GM23338 (cell line): ENCODE measurements at regions not wholly inside any gene's neighbourhood (a gene's known extent, or its start where the extent isn't known, plus 50 kb on each side); places are given as distances from the start of the nearest gene placed in this dataset.
A peak's percentile ranks its signal among the peaks of the same experiment; 100 is the strongest.

Experiments
- ATAC-seq: fragments of 200-7000 bp; cut with Tn5 transposase; 3 replicates; pipeline ENCODE4 v1.9.1; 2020
- DNase-seq: peaks from one replicate; pipeline ENCODE4 v3.0.0-alpha.2; 2015; ENCODE audit warnings: low spot score
- H2AFZ ChIP-seq: fragments of 200-600 bp; sonication (generic); 2 replicates; pipeline ENCODE4 v1.8.0; 2016; ENCODE audit warnings: antibody characterized with exemption, mild to moderate bottlenecking, moderate library complexity
- H3F3A ChIP-seq: fragments of 200-600 bp; sonication (generic); replicated peaks from 2 replicates; pipeline ENCODE4 v1.8.0; 2017; ENCODE audit warnings: antibody characterized with exemption, mixed run types, low read depth
- H3K27ac ChIP-seq: fragments of 200-600 bp; sonication (generic); 2 replicates; pipeline ENCODE4 v1.6.1; 2016; ENCODE audit warnings: low read depth
- H3K27me3 ChIP-seq: fragments of 200-600 bp; sonication (generic); 2 replicates; pipeline ENCODE4 v1.8.0; 2016; ENCODE audit warnings: mild to moderate bottlenecking, mixed run types, moderate library complexity; ENCODE audit not compliant: insufficient read depth
- H3K36me3 ChIP-seq: fragments of 200-600 bp; sonication (generic); 2 replicates; pipeline ENCODE4 v1.8.0; 2016; ENCODE audit warnings: mild to moderate bottlenecking; ENCODE audit not compliant: insufficient read depth
- H3K4me1 ChIP-seq: fragments of 200-600 bp; sonication (generic); 2 replicates; pipeline ENCODE4 v1.8.0; 2016; ENCODE audit warnings: mild to moderate bottlenecking, moderate library complexity; ENCODE audit not compliant: insufficient read depth
- H3K4me2 ChIP-seq: fragments of 200-600 bp; sonication (generic); 2 replicates; pipeline ENCODE4 v1.7.1; 2017; ENCODE audit warnings: mixed run types
- H3K4me3 ChIP-seq: fragments of 200-600 bp; sonication (generic); 2 replicates; pipeline ENCODE4 v1.6.1; 2016; ENCODE audit warnings: mixed run types
- H3K79me2 ChIP-seq: fragments of 200-600 bp; sonication (generic); replicated peaks from 2 replicates; pipeline ENCODE4 v1.8.0; 2017; ENCODE audit warnings: mild to moderate bottlenecking; ENCODE audit not compliant: insufficient read depth
- H3K9me2 ChIP-seq: fragments of 200-600 bp; sonication (generic); 2 replicates; pipeline ENCODE4 v1.8.0; 2017; ENCODE audit not compliant: insufficient read depth
- H4K20me1 ChIP-seq: fragments of 200-600 bp; sonication (generic); replicated peaks from 2 replicates; pipeline ENCODE4 v1.8.0; 2017; ENCODE audit warnings: mild to moderate bottlenecking; ENCODE audit not compliant: insufficient read depth
- H3K27ac Mint-ChIP-seq: 2 replicates; pipeline ENCODE4 v1.8.0; 2020; ENCODE audit warnings: inconsistent platforms, mild to moderate bottlenecking, moderate library complexity, mixed read lengths
- H3K27me3 Mint-ChIP-seq: 3 replicates; pipeline ENCODE4 v1.8.0; 2022; ENCODE audit warnings: low read depth, mild to moderate bottlenecking, moderate library complexity, mixed read lengths, inconsistent platforms; ENCODE audit not compliant: insufficient read depth, poor library complexity
- H3K36me3 Mint-ChIP-seq: 3 replicates; pipeline ENCODE4 v1.8.0; 2021; ENCODE audit warnings: low read depth, mild to moderate bottlenecking, inconsistent platforms, moderate library complexity, mixed read lengths
- H3K4me1 Mint-ChIP-seq: 3 replicates; pipeline ENCODE4 v1.8.0; 2020; ENCODE audit warnings: mild to moderate bottlenecking, inconsistent platforms, mixed read lengths
- H3K4me3 Mint-ChIP-seq: 3 replicates; pipeline ENCODE4 v1.8.0; 2021; ENCODE audit warnings: moderate library complexity, mild to moderate bottlenecking, inconsistent platforms, mixed read lengths
- H3K9me3 Mint-ChIP-seq: 3 replicates; pipeline ENCODE4 v1.8.0; 2020; ENCODE audit warnings: moderate library complexity, mild to moderate bottlenecking, inconsistent platforms, mixed read lengths
- CREB1 ChIP-seq: fragments of 250-450 bp; sonication (Bioruptor Pico); IDR thresholded peaks from 2 replicates; pipeline ENCODE4 v1.5.0; 2020; ENCODE audit warnings: low read depth, mild to moderate bottlenecking, moderate library complexity
- EZH2 ChIP-seq: fragments of 200-600 bp; sonication (generic); IDR thresholded peaks from one replicate; pipeline ENCODE4 v1.8.0; 2017; ENCODE audit warnings: antibody characterized with exemption, mild to moderate bottlenecking, low read depth; ENCODE audit not compliant: unreplicated experiment
- EZH2phosphoT487 ChIP-seq: fragments of 200-600 bp; sonication (generic); IDR thresholded peaks from one replicate; pipeline ENCODE4 v1.8.1; 2018; ENCODE audit warnings: antibody characterized with exemption; ENCODE audit not compliant: unreplicated experiment
- JUNB ChIP-seq: IDR thresholded peaks from one replicate; pipeline ENCODE4 v1.6.1; 2016; ENCODE audit warnings: antibody characterized with exemption; ENCODE audit not compliant: unreplicated experiment
- NANOG ChIP-seq: IDR thresholded peaks from 2 replicates; pipeline ENCODE4 v1.6.1; 2016; ENCODE audit warnings: antibody characterized with exemption, borderline replicate concordance
- POLR2AphosphoS5 ChIP-seq: IDR thresholded peaks from 2 replicates; pipeline ENCODE4 v1.6.1; 2016; ENCODE audit warnings: antibody characterized with exemption, low read depth
- STAT1 ChIP-seq: IDR thresholded peaks from one replicate; pipeline ENCODE4 v1.6.1; 2016; ENCODE audit warnings: antibody characterized with exemption; ENCODE audit not compliant: unreplicated experiment
- ZNF114 ChIP-seq: fragments of 250-450 bp; sonication (Bioruptor Pico); IDR thresholded peaks from 2 replicates; pipeline ENCODE4 v1.5.0; 2020; ENCODE audit warnings: mild to moderate bottlenecking, moderate library complexity
- ZNF331 ChIP-seq: fragments of 250-450 bp; sonication (Bioruptor Pico); IDR thresholded peaks from 2 replicates; pipeline ENCODE4 v1.5.0; 2020; ENCODE audit warnings: low read depth, mild to moderate bottlenecking, moderate library complexity
- TF ChIP-seq, protein P1 (sequence below): IDR thresholded peaks from one replicate; pipeline ENCODE4 v1.6.1; 2018; ENCODE audit warnings: antibody characterized with exemption; ENCODE audit not compliant: unreplicated experiment
- TF ChIP-seq, protein P2 (sequence below), 2 experiments: fragments of 200-600 bp in 1 of 2; sonication (generic) in 1 of 2; conservative IDR thresholded peaks; 2 replicates each; pipeline versions ENCODE4 v1.5.1 to v1.6.1; 2016 to 2017; ENCODE audit warnings: antibody characterized with exemption in 2 of 2, low read depth in 2 of 2, mild to moderate bottlenecking in 2 of 2, moderate library complexity in 1 of 2
- TF ChIP-seq, protein P3 (sequence below): IDR thresholded peaks from 2 replicates; pipeline ENCODE4 v1.6.1; 2016; ENCODE audit warnings: antibody characterized with exemption

DNA sequence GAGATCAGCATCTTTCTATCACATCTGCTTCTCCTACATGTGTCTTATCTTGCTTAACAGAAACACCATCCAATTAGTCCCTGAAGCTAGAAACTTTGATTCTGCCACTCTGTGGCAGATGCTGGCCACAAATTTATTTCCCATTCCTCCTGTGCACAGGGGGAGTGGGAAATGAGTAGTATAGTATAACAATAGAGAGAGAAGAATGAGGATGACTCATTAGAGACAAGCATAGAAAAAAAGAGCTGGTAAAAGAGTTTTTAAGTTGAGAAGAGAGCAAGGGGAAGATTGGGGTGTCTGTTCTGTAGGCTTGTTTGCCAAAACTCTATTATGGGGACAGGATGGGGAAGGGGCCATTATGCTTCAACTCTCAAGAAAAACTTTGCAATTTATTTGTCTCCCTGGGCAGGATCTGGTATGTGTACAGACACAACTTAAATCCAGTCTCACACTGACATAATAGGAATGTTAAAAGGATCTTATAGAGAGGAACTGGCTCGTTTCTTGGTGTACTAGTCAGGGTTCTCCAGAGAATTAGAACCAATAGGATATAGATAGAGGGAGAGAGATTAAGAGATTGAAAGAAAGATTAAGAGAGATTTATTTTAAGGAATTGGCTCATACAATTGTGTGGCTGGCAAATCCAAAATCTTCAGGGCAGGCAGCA, 142.6 kb upstream of the CPSF6 start (continued):
- no peak for TF ChIP-seq ZNF114 (CRISPR knock-in tag)
- TF ChIP-seq, protein P1, sequence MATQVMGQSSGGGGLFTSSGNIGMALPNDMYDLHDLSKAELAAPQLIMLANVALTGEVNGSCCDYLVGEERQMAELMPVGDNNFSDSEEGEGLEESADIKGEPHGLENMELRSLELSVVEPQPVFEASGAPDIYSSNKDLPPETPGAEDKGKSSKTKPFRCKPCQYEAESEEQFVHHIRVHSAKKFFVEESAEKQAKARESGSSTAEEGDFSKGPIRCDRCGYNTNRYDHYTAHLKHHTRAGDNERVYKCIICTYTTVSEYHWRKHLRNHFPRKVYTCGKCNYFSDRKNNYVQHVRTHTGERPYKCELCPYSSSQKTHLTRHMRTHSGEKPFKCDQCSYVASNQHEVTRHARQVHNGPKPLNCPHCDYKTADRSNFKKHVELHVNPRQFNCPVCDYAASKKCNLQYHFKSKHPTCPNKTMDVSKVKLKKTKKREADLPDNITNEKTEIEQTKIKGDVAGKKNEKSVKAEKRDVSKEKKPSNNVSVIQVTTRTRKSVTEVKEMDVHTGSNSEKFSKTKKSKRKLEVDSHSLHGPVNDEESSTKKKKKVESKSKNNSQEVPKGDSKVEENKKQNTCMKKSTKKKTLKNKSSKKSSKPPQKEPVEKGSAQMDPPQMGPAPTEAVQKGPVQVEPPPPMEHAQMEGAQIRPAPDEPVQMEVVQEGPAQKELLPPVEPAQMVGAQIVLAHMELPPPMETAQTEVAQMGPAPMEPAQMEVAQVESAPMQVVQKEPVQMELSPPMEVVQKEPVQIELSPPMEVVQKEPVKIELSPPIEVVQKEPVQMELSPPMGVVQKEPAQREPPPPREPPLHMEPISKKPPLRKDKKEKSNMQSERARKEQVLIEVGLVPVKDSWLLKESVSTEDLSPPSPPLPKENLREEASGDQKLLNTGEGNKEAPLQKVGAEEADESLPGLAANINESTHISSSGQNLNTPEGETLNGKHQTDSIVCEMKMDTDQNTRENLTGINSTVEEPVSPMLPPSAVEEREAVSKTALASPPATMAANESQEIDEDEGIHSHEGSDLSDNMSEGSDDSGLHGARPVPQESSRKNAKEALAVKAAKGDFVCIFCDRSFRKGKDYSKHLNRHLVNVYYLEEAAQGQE = no peak
- TF ChIP-seq CREB1 (CRISPR knock-in tag) = no peak
- TF ChIP-seq EZH2 = no peak
- no peak for TF ChIP-seq NANOG
- no peak for TF ChIP-seq ZNF331 (CRISPR knock-in tag)

DNA sequence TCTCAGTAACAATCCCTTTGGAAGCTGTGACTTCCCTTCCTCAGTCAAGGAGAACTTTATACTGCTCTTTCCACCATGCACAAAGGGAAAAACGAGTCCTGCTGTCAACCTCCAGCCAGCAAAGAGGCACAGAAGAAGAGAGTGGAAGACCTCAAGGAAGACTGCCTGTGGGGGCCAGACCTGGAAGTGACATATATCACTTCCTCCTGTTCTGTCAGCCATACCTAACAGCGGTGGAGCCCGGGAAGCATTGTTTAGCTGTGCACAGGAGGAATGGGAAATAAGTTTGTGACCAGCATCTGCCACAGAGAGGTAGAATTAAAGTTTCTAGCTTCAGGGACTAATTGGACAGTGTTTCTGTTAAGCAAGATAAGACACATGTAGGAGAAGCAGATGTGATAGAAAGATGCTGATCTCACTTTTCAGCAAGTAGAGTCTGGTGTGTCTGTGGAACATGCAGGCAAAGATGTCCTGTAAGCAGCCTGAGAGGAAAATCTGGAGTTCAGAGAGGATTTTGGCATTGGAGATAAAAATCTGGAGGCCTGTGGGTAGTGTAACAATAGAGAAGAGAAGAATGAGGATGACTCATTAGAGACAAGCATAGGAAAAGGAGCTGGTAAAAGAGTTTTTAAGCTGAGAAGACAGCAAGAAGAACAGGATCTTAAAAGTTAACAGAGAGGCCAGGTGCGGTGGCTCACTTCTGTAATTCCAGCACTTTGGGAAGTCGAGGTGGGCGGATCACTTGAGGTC, 141.6 kb upstream of the CPSF6 start:
- Histone ChIP-seq H2AFZ (peak overlapping the region; percentile 93), H3K4me3 (no peak overlapping the region)
- H3K4me1 Mint-ChIP-seq = peaks cover 9% of the 10 kb centered on the region
- TF ChIP-seq ZNF114 (CRISPR knock-in tag) (no peak), STAT1 (no peak), EZH2 (no peak), CREB1 (CRISPR knock-in tag) (no peak), POLR2AphosphoS5 (no peak), ZNF331 (CRISPR knock-in tag) (no peak), JUNB (no peak), NANOG (no peak), EZH2phosphoT487 (no peak)
- TF ChIP-seq, protein P2, sequence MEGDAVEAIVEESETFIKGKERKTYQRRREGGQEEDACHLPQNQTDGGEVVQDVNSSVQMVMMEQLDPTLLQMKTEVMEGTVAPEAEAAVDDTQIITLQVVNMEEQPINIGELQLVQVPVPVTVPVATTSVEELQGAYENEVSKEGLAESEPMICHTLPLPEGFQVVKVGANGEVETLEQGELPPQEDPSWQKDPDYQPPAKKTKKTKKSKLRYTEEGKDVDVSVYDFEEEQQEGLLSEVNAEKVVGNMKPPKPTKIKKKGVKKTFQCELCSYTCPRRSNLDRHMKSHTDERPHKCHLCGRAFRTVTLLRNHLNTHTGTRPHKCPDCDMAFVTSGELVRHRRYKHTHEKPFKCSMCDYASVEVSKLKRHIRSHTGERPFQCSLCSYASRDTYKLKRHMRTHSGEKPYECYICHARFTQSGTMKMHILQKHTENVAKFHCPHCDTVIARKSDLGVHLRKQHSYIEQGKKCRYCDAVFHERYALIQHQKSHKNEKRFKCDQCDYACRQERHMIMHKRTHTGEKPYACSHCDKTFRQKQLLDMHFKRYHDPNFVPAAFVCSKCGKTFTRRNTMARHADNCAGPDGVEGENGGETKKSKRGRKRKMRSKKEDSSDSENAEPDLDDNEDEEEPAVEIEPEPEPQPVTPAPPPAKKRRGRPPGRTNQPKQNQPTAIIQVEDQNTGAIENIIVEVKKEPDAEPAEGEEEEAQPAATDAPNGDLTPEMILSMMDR (conservative IDR thresholded peaks at IDR 0.05; ENCODE audit: low read depth in 2 of 2) = no peak
- TF ChIP-seq, protein P3, sequence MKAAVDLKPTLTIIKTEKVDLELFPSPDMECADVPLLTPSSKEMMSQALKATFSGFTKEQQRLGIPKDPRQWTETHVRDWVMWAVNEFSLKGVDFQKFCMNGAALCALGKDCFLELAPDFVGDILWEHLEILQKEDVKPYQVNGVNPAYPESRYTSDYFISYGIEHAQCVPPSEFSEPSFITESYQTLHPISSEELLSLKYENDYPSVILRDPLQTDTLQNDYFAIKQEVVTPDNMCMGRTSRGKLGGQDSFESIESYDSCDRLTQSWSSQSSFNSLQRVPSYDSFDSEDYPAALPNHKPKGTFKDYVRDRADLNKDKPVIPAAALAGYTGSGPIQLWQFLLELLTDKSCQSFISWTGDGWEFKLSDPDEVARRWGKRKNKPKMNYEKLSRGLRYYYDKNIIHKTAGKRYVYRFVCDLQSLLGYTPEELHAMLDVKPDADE = no peak
- TF ChIP-seq, protein P1 = no peak

More for the DNA sequence above, 141.6 kb upstream of the CPSF6 start:
- Mint-ChIP-seq H3K4me3 (no peak overlapping the region), H3K27me3 (peaks cover 3% of the 10 kb centered on the region), H3K36me3 (no peaks in the 10 kb centered on the region), H3K9me3 (no peaks in the 10 kb centered on the region; the same call in 2 of the 3 replicates), H3K27ac (no peak overlapping the region)
- DNase-seq (no peak), ATAC-seq (no peak)
- Histone ChIP-seq H3K27ac (no peak overlapping the region), H3K4me2 (no peak overlapping the region), H4K20me1 (no peaks in the 10 kb centered on the region), H3F3A (no peaks in the 10 kb centered on the region), H3K27me3 (no peaks in the 10 kb centered on the region), H3K79me2 (no peaks in the 10 kb centered on the region), H3K4me1 (peaks cover 24% of the 10 kb centered on the region), H3K9me2 (peaks cover 4% of the 10 kb centered on the region; the same call in 1 of the 2 replicates), H3K36me3 (no peaks in the 10 kb centered on the region)
